H1 (cell line): ENCODE measurements at regions not wholly inside any gene's neighbourhood (a gene's known extent, or its start where the extent isn't known, plus 50 kb on each side); places are given as distances from the start of the nearest gene placed in this dataset.
A peak's percentile ranks its signal among the peaks of the same experiment; 100 is the strongest.

Experiments used
- CTCF ChIA-PET: fragments of 300-600 bp; sonication (Branson Sonifier 250); formaldehyde crosslinking; loops from one replicate; lab custom pipeline; 2021; ENCODE audit not compliant: partially characterized antibody; lab: Charles Lee
- POLR2A ChIA-PET: fragments of 300-600 bp; sonication (Branson Sonifier 250); formaldehyde crosslinking; loops from one replicate; lab custom pipeline; 2021; ENCODE audit warnings: inconsistent platforms; ENCODE audit not compliant: partially characterized antibody; lab: Charles Lee
- DNase-seq, 2 experiments: peaks; one replicate each; pipeline versions ENCODE4 v3.0.0 to v3.0.0-alpha.2; 2010 to 2022; ENCODE audit warnings: low spot score in 2 of 2, low read depth in 1 of 2, mixed read lengths in 1 of 2
- FAIRE-seq: peaks from 2 replicates; lab custom pipeline; 2011; peaks lifted over from hg19 to GRCh38; lab: Jason Lieb, UNC
- H2AFZ ChIP-seq: 2 replicates; pipeline ENCODE4 v1.8.1; 2012; ENCODE audit warnings: low read length, inconsistent platforms
- H2AK5ac ChIP-seq: 2 replicates; pipeline ENCODE4 v1.6.1; 2013; ENCODE audit warnings: low read depth, low read length
- H2BK120ac ChIP-seq: replicated peaks from 2 replicates; pipeline ENCODE3; 2013; ENCODE audit warnings: low read depth, low read length, inconsistent platforms
- H2BK12ac ChIP-seq: 2 replicates; pipeline ENCODE4 v1.6.1; 2013; ENCODE audit warnings: low read depth, low read length
- H2BK15ac ChIP-seq: 2 replicates; pipeline ENCODE4 v1.6.1; 2013; ENCODE audit warnings: low read length
- H2BK20ac ChIP-seq: 2 replicates; pipeline ENCODE4 v1.6.1; 2013; ENCODE audit warnings: low read length
- H2BK5ac ChIP-seq: 2 replicates; pipeline ENCODE4 v1.6.1; 2013; ENCODE audit warnings: low read depth, low read length
- H3K14ac ChIP-seq: 2 replicates; pipeline ENCODE4 v1.6.1; 2013; ENCODE audit warnings: inconsistent platforms; ENCODE audit not compliant: insufficient read length
- H3K18ac ChIP-seq: 2 replicates; pipeline ENCODE4 v1.6.1; 2013; ENCODE audit warnings: low read length; ENCODE audit errors: extremely low read depth
- H3K23ac ChIP-seq: 2 replicates; pipeline ENCODE4 v1.6.1; 2013; ENCODE audit warnings: inconsistent platforms; ENCODE audit not compliant: insufficient read length
- H3K23me2 ChIP-seq: 2 replicates; pipeline ENCODE4 v1.6.1; 2013; ENCODE audit warnings: low read depth, low read length
- H3K27ac ChIP-seq: 2 replicates; pipeline ENCODE4 v1.6.1; 2011; ENCODE audit warnings: low read depth, low read length, inconsistent platforms
- H3K27me3 ChIP-seq, 4 experiments: replicated peaks in 1 of 4; 1 replicate in 1 of 4; 2 replicates in 3 of 4; pipeline versions ENCODE4 v1.6.1 to v1.8.1; 2011 to 2013; ENCODE audit warnings: low read length in 3 of 4, mild to moderate bottlenecking in 3 of 4, inconsistent platforms in 2 of 4, mixed read lengths in 2 of 4, moderate library complexity in 1 of 4; ENCODE audit not compliant: control insufficient read depth in 3 of 4, insufficient read depth in 3 of 4; ENCODE audit errors: extremely low read depth in 1 of 4
- H3K36me3 ChIP-seq, 4 experiments: 2 replicates each; pipeline versions ENCODE4 v1.6.1 to v1.8.1; 2011 to 2013; ENCODE audit warnings: mild to moderate bottlenecking in 4 of 4, low read length in 3 of 4, moderate library complexity in 2 of 4, control low read depth in 1 of 4, inconsistent platforms in 1 of 4; ENCODE audit not compliant: insufficient read depth in 4 of 4, control insufficient read depth in 2 of 4
- H3K4ac ChIP-seq: replicated peaks from 2 replicates; pipeline ENCODE3; 2013; ENCODE audit warnings: low read length, low read depth, mixed read lengths, inconsistent platforms; ENCODE audit not compliant: insufficient read length
- H3K4me1 ChIP-seq, 4 experiments: replicated peaks in 1 of 4; 1 replicate in 1 of 4; 2 replicates in 3 of 4; pipeline versions ENCODE4 v1.6.1 to v1.8.1; 2011 to 2013; ENCODE audit warnings: low read length in 3 of 4, inconsistent platforms in 2 of 4, mixed read lengths in 1 of 4; ENCODE audit not compliant: insufficient read depth in 4 of 4, control insufficient read depth in 3 of 4
- H3K4me2 ChIP-seq, 2 experiments: 2 replicates each; pipeline versions ENCODE4 v1.6.1 to v1.8.1; 2011 to 2013; ENCODE audit warnings: low read depth in 2 of 2, low read length in 2 of 2, control low read depth in 1 of 2, inconsistent platforms in 1 of 2, mild to moderate bottlenecking in 1 of 2; ENCODE audit not compliant: insufficient read depth in 1 of 2
- H3K4me3 ChIP-seq, 4 experiments: fragments of 200-600, 300-600 bp in 1 of 4; sonication (generic), shearing (Covaris generic), sonication (Bioruptor Twin) in 1 of 4; 2 replicates each; pipeline versions ENCODE4 v1.5.1 to v1.8.1; 2011 to 2016; ENCODE audit warnings: low read length in 4 of 4, low read depth in 3 of 4, control low read depth in 2 of 4, inconsistent platforms in 2 of 4, mild to moderate bottlenecking in 2 of 4, mixed read lengths in 1 of 4, moderate library complexity in 1 of 4; ENCODE audit not compliant: insufficient read depth in 2 of 4; ENCODE audit errors: extremely low read depth in 1 of 4
- H3K56ac ChIP-seq: replicated peaks from 2 replicates; pipeline ENCODE3; 2013; ENCODE audit warnings: low read depth, mild to moderate bottlenecking, mixed read lengths, low read length, inconsistent platforms; ENCODE audit not compliant: insufficient read length
- H3K79me1 ChIP-seq: 2 replicates; pipeline ENCODE4 v1.6.1; 2013; ENCODE audit warnings: low read depth, low read length, control low read depth
- H3K79me2 ChIP-seq, 2 experiments: 2 replicates each; pipeline versions ENCODE4 v1.6.1 to v1.8.1; 2012 to 2013; ENCODE audit warnings: low read length in 2 of 2, mild to moderate bottlenecking in 2 of 2, inconsistent platforms in 1 of 2; ENCODE audit not compliant: insufficient read depth in 2 of 2, control insufficient read depth in 1 of 2
- H3K9ac ChIP-seq, 4 experiments: replicated peaks in 1 of 4; 1 replicate in 1 of 4; 2 replicates in 3 of 4; pipeline versions ENCODE4 v1.6.1 to v1.8.1; 2011 to 2013; ENCODE audit warnings: low read depth in 3 of 4, low read length in 3 of 4, control low read depth in 2 of 4, mild to moderate bottlenecking in 2 of 4, moderate library complexity in 2 of 4, inconsistent platforms in 1 of 4; ENCODE audit errors: extremely low read depth in 1 of 4
- H3K9me3 ChIP-seq, 2 experiments: 2 replicates each; pipeline versions ENCODE4 v1.6.1 to v1.8.1; 2012 to 2013; ENCODE audit warnings: mild to moderate bottlenecking in 2 of 2, moderate library complexity in 2 of 2, control low read depth in 1 of 2, inconsistent platforms in 1 of 2, low read depth in 1 of 2, low read length in 1 of 2, mixed read lengths in 1 of 2; ENCODE audit not compliant: insufficient read depth in 2 of 2
- H4K20me1 ChIP-seq, 2 experiments: replicated peaks in 1 of 2; 2 replicates each; pipeline versions ENCODE3 to v1.8.1; 2011 to 2013; ENCODE audit warnings: inconsistent platforms in 2 of 2, low read length in 2 of 2, mild to moderate bottlenecking in 1 of 2; ENCODE audit not compliant: insufficient read depth in 2 of 2, control insufficient read depth in 1 of 2
- H4K5ac ChIP-seq: 2 replicates; pipeline ENCODE4 v1.6.1; 2013; ENCODE audit warnings: low read length, low read depth, mixed read lengths, inconsistent platforms; ENCODE audit not compliant: insufficient read length
- H4K8ac ChIP-seq: 2 replicates; pipeline ENCODE4 v1.8.0; 2013; ENCODE audit warnings: mild to moderate bottlenecking, moderate library complexity, low read length, inconsistent platforms; ENCODE audit not compliant: insufficient read depth; ENCODE audit errors: extremely low read depth
- H4K91ac ChIP-seq: replicated peaks from 2 replicates; pipeline ENCODE3; 2013; ENCODE audit warnings: low read length, mixed read lengths, inconsistent platforms; ENCODE audit not compliant: insufficient read length
- EGR1 ChIP-seq: IDR thresholded peaks from 2 replicates; pipeline ENCODE4 v1.6.1; 2011; ENCODE audit warnings: low read depth, low read length, borderline replicate concordance
- JUND ChIP-seq: IDR thresholded peaks from 2 replicates; pipeline ENCODE4 v1.6.1; 2011; ENCODE audit warnings: mild to moderate bottlenecking, improper control_type of control experiment, low read length
- KDM1A ChIP-seq: fragments of 200-600, 300-600 bp; sonication (generic); IDR thresholded peaks from 2 replicates; pipeline ENCODE4 v1.7.1; 2016; ENCODE audit warnings: mild to moderate bottlenecking, low read length, borderline replicate concordance
- RFX5 ChIP-seq: IDR thresholded peaks from 2 replicates; pipeline ENCODE4 v1.6.1; 2011; ENCODE audit warnings: low read depth, low read length, improper control_type of control experiment, borderline replicate concordance
- SRF ChIP-seq: IDR thresholded peaks from 2 replicates; pipeline ENCODE4 v1.6.1; 2011; ENCODE audit warnings: mild to moderate bottlenecking, low read depth, low read length, moderate library complexity
- SUZ12 ChIP-seq: fragments of 200-600 bp; sonication (generic); IDR thresholded peaks from 2 replicates; pipeline ENCODE4 v1.6.1; 2012; ENCODE audit warnings: mild to moderate bottlenecking, inconsistent platforms, low read length, moderate library complexity, mixed read lengths
- TCF12 ChIP-seq: IDR thresholded peaks from 2 replicates; pipeline ENCODE4 v1.6.1; 2011; ENCODE audit warnings: low read depth, mild to moderate bottlenecking, low read length
- WGBS, 2 experiments: shearing (Covaris generic) in 1 of 2; methylation state at CpG; one replicate each; pipeline versions ENCODE4 v1.1.6 to v1.1.7; 2013 to 2015; ENCODE audit warnings: low lambda C conversion rate in 2 of 2, mixed read lengths in 2 of 2, inconsistent platforms in 1 of 2, low coverage in 1 of 2, missing lambda C conversion rate in 1 of 2; ENCODE audit not compliant: insufficient replicate concordance in 2 of 2, insufficient coverage in 1 of 2, insufficient read length in 1 of 2; ENCODE audit errors: extremely low coverage in 1 of 2, missing lambda C conversion rate in 1 of 2; 5-methylcytosine and 5-hydroxymethylcytosine counted together
- TF ChIP-seq, protein P1 (sequence below): IDR thresholded peaks from 2 replicates; pipeline ENCODE4 v1.6.1; 2012; ENCODE audit warnings: inconsistent platforms
- TF ChIP-seq, protein P2 (sequence below), 3 experiments: IDR thresholded peaks; 1 replicate in 2 of 3; 2 replicates in 1 of 3; pipeline versions ENCODE4 v1.5.1 to v1.6.1; 2011; ENCODE audit warnings: low read length in 3 of 3, mild to moderate bottlenecking in 3 of 3, inconsistent platforms in 2 of 3, low read depth in 1 of 3, moderate library complexity in 1 of 3; ENCODE audit not compliant: insufficient read depth in 1 of 3; ENCODE audit errors: control extremely low read depth in 1 of 3

DNA sequence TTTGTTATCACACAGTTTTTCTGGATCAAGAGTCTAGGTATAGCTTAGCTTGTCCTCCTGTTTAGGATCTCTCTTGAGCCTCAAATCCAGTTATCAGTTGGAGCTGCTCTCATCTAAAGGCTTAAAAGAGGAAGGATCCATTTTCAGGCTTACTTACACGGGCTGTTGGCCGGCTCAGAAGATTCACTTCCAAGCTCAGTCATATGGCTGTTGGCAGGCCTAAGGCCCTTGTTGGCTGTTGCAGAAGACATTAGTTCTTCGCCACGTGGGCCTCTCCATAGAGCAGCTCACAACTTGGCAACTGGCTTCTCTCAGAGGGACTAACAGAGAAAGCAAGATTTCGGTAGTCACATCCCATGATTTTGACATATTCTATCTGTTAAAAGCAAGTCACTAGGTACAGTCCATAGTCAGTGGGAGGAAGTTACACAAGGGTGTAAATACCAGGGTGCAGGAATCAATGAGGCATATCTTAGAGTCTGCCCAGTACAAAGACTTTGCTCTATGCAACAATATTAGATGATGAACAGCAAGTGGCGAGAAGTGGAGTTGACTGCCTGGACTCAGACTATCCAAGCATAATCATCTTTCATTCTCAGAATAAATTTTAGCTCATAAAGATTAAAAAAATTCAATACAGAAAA, 280.1 kb upstream of the MBL2 start:
- Histone ChIP-seq H3K9ac (no peak overlapping the region), H3K14ac (no peak overlapping the region), H3K4me2 (no peak overlapping the region), H3K56ac (no peak overlapping the region), H3K9me3 (no peaks in the 10 kb centered on the region), H4K8ac (no peak overlapping the region), H2BK120ac (no peak overlapping the region), H2AFZ (0 out of 2 replicates have a peak overlapping the region, but pooled peaks have one; percentile 4), H2BK20ac (no peak overlapping the region), H2AK5ac (no peak overlapping the region), H3K4me1 (no peaks in the 10 kb centered on the region), H3K18ac (no peak overlapping the region), H3K36me3 (no peaks in the 10 kb centered on the region), H4K5ac (no peak overlapping the region), H4K91ac (no peak overlapping the region), H2BK12ac (no peak overlapping the region), H3K23ac (no peak overlapping the region), H2BK15ac (no peak overlapping the region), H2BK5ac (no peak overlapping the region), H3K4ac (no peak overlapping the region), H3K79me2 (no peaks in the 10 kb centered on the region), H3K27ac (no peak overlapping the region), H4K20me1 (no peaks in the 10 kb centered on the region), H3K27me3 (no peaks in the 10 kb centered on the region), H3K4me3 (no peak overlapping the region), H3K23me2 (no peaks in the 10 kb centered on the region), H3K79me1 (no peaks in the 10 kb centered on the region)
- ChIA-PET CTCF (interaction anchor here (0.6 kb wide), 1 partner anchor 118 kb away, joined by 3 read pairs; no protein-coding TSS in a partner anchor), POLR2A (no interaction called here)
- FAIRE-seq (no peak), DNase-seq (no peak)
- 88% methylated on average over 6 of the region's 6 CpGs; no CpG with 5 or more reads in 1 of the 2 experiments for WGBS, 2 experiments
- no peak for TF ChIP-seq KDM1A
- no peak for TF ChIP-seq SUZ12
- TF ChIP-seq SRF = no peak
- TF ChIP-seq, protein P1, sequence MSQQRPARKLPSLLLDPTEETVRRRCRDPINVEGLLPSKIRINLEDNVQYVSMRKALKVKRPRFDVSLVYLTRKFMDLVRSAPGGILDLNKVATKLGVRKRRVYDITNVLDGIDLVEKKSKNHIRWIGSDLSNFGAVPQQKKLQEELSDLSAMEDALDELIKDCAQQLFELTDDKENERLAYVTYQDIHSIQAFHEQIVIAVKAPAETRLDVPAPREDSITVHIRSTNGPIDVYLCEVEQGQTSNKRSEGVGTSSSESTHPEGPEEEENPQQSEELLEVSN = no peak
- no peak for TF ChIP-seq TCF12
- TF ChIP-seq JUND = no peak
- TF ChIP-seq RFX5 = no peak
- TF ChIP-seq EGR1 = no peak
- TF ChIP-seq, protein P2, sequence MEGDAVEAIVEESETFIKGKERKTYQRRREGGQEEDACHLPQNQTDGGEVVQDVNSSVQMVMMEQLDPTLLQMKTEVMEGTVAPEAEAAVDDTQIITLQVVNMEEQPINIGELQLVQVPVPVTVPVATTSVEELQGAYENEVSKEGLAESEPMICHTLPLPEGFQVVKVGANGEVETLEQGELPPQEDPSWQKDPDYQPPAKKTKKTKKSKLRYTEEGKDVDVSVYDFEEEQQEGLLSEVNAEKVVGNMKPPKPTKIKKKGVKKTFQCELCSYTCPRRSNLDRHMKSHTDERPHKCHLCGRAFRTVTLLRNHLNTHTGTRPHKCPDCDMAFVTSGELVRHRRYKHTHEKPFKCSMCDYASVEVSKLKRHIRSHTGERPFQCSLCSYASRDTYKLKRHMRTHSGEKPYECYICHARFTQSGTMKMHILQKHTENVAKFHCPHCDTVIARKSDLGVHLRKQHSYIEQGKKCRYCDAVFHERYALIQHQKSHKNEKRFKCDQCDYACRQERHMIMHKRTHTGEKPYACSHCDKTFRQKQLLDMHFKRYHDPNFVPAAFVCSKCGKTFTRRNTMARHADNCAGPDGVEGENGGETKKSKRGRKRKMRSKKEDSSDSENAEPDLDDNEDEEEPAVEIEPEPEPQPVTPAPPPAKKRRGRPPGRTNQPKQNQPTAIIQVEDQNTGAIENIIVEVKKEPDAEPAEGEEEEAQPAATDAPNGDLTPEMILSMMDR (IDR thresholded peaks at IDR 0.05; ENCODE audit: control extremely low read depth in 1 of 3, insufficient read depth in 1 of 3, low read depth in 1 of 3, low read length in 3 of 3) = no peak
